GM23338 (cell line): ENCODE measurements at regions not wholly inside any gene's neighbourhood (a gene's known extent, or its start where the extent isn't known, plus 50 kb on each side); places are given as distances from the start of the nearest gene placed in this dataset.

Experiments
- CREB1 ChIP-seq: fragments of 250-450 bp; sonication (Bioruptor Pico); IDR thresholded peaks from 2 replicates; pipeline ENCODE4 v1.5.0; 2020; ENCODE audit warnings: low read depth, mild to moderate bottlenecking, moderate library complexity
- EZH2 ChIP-seq: fragments of 200-600 bp; sonication (generic); IDR thresholded peaks from one replicate; pipeline ENCODE4 v1.8.0; 2017; ENCODE audit warnings: antibody characterized with exemption, mild to moderate bottlenecking, low read depth; ENCODE audit not compliant: unreplicated experiment
- EZH2phosphoT487 ChIP-seq: fragments of 200-600 bp; sonication (generic); IDR thresholded peaks from one replicate; pipeline ENCODE4 v1.8.1; 2018; ENCODE audit warnings: antibody characterized with exemption; ENCODE audit not compliant: unreplicated experiment
- JUNB ChIP-seq: IDR thresholded peaks from one replicate; pipeline ENCODE4 v1.6.1; 2016; ENCODE audit warnings: antibody characterized with exemption; ENCODE audit not compliant: unreplicated experiment
- NANOG ChIP-seq: IDR thresholded peaks from 2 replicates; pipeline ENCODE4 v1.6.1; 2016; ENCODE audit warnings: antibody characterized with exemption, borderline replicate concordance
- POLR2AphosphoS5 ChIP-seq: IDR thresholded peaks from 2 replicates; pipeline ENCODE4 v1.6.1; 2016; ENCODE audit warnings: antibody characterized with exemption, low read depth
- REST ChIP-seq: IDR thresholded peaks from one replicate; pipeline ENCODE4 v1.6.1; 2018; ENCODE audit warnings: antibody characterized with exemption; ENCODE audit not compliant: unreplicated experiment
- STAT1 ChIP-seq: IDR thresholded peaks from one replicate; pipeline ENCODE4 v1.6.1; 2016; ENCODE audit warnings: antibody characterized with exemption; ENCODE audit not compliant: unreplicated experiment
- ZNF114 ChIP-seq: fragments of 250-450 bp; sonication (Bioruptor Pico); IDR thresholded peaks from 2 replicates; pipeline ENCODE4 v1.5.0; 2020; ENCODE audit warnings: mild to moderate bottlenecking, moderate library complexity
- ZNF331 ChIP-seq: fragments of 250-450 bp; sonication (Bioruptor Pico); IDR thresholded peaks from 2 replicates; pipeline ENCODE4 v1.5.0; 2020; ENCODE audit warnings: low read depth, mild to moderate bottlenecking, moderate library complexity
- TF ChIP-seq, protein P1 (sequence below), 2 experiments: fragments of 200-600 bp in 1 of 2; sonication (generic) in 1 of 2; conservative IDR thresholded peaks; 2 replicates each; pipeline versions ENCODE4 v1.5.1 to v1.6.1; 2016 to 2017; ENCODE audit warnings: antibody characterized with exemption in 2 of 2, low read depth in 2 of 2, mild to moderate bottlenecking in 2 of 2, moderate library complexity in 1 of 2
- TF ChIP-seq, protein P2 (sequence below): IDR thresholded peaks from 2 replicates; pipeline ENCODE4 v1.6.1; 2016; ENCODE audit warnings: antibody characterized with exemption
- TF ChIP-seq, protein P3 (sequence below): fragments of 250-450 bp; sonication (Bioruptor Pico); IDR thresholded peaks from 2 replicates; pipeline ENCODE4 v1.5.0; 2020; ENCODE audit warnings: mild to moderate bottlenecking, moderate library complexity

DNA sequence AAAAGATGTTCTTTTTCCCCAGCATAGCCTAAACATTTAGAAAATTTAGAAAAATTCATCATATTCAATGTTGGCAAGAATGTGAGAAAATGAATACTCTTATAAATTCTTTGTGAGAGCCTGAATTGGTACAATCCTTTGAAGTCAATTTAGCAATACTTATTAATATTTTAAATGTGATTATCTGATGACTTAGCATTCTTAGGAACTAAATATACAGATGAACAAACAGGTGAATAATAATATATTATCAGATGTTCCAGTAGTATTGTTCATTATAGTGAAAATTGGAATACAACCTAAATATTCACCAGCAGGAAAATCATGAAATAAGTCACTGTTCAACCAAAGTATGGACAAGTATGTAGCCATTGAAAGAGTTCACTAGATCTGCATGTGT lies 55.5 kb upstream of the MEIS1 start:
- TF ChIP-seq, protein P1, sequence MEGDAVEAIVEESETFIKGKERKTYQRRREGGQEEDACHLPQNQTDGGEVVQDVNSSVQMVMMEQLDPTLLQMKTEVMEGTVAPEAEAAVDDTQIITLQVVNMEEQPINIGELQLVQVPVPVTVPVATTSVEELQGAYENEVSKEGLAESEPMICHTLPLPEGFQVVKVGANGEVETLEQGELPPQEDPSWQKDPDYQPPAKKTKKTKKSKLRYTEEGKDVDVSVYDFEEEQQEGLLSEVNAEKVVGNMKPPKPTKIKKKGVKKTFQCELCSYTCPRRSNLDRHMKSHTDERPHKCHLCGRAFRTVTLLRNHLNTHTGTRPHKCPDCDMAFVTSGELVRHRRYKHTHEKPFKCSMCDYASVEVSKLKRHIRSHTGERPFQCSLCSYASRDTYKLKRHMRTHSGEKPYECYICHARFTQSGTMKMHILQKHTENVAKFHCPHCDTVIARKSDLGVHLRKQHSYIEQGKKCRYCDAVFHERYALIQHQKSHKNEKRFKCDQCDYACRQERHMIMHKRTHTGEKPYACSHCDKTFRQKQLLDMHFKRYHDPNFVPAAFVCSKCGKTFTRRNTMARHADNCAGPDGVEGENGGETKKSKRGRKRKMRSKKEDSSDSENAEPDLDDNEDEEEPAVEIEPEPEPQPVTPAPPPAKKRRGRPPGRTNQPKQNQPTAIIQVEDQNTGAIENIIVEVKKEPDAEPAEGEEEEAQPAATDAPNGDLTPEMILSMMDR (conservative IDR thresholded peaks at IDR 0.05; ENCODE audit: low read depth in 2 of 2): no peak
- TF ChIP-seq EZH2phosphoT487 (no peak), REST (no peak), CREB1 (CRISPR knock-in tag) (no peak), EZH2 (no peak), STAT1 (no peak), JUNB (no peak), POLR2AphosphoS5 (no peak), ZNF331 (CRISPR knock-in tag) (no peak), ZNF114 (CRISPR knock-in tag) (no peak), NANOG (no peak)
- TF ChIP-seq, protein P2, sequence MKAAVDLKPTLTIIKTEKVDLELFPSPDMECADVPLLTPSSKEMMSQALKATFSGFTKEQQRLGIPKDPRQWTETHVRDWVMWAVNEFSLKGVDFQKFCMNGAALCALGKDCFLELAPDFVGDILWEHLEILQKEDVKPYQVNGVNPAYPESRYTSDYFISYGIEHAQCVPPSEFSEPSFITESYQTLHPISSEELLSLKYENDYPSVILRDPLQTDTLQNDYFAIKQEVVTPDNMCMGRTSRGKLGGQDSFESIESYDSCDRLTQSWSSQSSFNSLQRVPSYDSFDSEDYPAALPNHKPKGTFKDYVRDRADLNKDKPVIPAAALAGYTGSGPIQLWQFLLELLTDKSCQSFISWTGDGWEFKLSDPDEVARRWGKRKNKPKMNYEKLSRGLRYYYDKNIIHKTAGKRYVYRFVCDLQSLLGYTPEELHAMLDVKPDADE: no peak
- TF ChIP-seq, protein P3, sequence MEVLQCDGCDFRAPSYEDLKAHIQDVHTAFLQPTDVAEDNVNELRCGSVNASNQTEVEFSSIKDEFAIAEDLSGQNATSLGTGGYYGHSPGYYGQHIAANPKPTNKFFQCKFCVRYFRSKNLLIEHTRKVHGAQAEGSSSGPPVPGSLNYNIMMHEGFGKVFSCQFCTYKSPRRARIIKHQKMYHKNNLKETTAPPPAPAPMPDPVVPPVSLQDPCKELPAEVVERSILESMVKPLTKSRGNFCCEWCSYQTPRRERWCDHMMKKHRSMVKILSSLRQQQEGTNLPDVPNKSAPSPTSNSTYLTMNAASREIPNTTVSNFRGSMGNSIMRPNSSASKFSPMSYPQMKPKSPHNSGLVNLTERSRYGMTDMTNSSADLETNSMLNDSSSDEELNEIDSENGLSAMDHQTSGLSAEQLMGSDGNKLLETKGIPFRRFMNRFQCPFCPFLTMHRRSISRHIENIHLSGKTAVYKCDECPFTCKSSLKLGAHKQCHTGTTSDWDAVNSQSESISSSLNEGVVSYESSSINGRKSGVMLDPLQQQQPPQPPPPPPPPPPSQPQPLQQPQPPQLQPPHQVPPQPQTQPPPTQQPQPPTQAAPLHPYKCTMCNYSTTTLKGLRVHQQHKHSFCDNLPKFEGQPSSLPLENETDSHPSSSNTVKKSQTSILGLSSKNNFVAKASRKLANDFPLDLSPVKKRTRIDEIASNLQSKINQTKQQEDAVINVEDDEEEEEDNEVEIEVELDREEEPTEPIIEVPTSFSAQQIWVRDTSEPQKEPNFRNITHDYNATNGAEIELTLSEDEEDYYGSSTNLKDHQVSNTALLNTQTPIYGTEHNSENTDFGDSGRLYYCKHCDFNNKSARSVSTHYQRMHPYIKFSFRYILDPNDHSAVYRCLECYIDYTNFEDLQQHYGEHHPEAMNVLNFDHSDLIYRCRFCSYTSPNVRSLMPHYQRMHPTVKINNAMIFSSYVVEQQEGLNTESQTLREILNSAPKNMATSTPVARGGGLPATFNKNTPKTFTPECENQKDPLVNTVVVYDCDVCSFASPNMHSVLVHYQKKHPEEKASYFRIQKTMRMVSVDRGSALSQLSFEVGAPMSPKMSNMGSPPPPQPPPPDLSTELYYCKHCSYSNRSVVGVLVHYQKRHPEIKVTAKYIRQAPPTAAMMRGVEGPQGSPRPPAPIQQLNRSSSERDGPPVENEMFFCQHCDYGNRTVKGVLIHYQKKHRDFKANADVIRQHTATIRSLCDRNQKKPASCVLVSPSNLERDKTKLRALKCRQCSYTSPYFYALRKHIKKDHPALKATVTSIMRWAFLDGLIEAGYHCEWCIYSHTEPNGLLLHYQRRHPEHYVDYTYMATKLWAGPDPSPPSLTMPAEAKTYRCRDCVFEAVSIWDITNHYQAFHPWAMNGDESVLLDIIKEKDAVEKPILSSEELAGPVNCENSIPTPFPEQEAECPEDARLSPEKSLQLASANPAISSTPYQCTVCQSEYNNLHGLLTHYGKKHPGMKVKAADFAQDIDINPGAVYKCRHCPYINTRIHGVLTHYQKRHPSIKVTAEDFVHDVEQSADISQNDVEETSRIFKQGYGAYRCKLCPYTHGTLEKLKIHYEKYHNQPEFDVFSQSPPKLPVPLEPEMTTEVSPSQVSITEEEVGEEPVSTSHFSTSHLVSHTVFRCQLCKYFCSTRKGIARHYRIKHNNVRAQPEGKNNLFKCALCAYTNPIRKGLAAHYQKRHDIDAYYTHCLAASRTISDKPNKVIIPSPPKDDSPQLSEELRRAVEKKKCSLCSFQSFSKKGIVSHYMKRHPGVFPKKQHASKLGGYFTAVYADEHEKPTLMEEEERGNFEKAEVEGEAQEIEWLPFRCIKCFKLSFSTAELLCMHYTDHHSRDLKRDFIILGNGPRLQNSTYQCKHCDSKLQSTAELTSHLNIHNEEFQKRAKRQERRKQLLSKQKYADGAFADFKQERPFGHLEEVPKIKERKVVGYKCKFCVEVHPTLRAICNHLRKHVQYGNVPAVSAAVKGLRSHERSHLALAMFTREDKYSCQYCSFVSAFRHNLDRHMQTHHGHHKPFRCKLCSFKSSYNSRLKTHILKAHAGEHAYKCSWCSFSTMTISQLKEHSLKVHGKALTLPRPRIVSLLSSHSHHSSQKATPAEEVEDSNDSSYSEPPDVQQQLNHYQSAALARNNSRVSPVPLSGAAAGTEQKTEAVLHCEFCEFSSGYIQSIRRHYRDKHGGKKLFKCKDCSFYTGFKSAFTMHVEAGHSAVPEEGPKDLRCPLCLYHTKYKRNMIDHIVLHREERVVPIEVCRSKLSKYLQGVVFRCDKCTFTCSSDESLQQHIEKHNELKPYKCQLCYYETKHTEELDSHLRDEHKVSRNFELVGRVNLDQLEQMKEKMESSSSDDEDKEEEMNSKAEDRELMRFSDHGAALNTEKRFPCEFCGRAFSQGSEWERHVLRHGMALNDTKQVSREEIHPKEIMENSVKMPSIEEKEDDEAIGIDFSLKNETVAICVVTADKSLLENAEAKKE (CRISPR knock-in tag): no peak
